ENCODE measurements at regions not wholly inside any gene's neighbourhood (a gene's known extent, or its start where the extent isn't known, plus 50 kb on each side); places are given as distances from the start of the nearest gene placed in this dataset.

GRCh38 chr1:175865041-175865766 is 121.8 kb upstream of the TNR start:
- Histone ChIP-seq H3K27me3 (ENCODE audit: control insufficient read depth, insufficient read depth, low read length) (no peaks in the 10 kb centered on the region), H3K4me3 (ENCODE audit: low read depth, low read length) (no peak overlapping the region), H3K36me3 (ENCODE audit: control insufficient read depth, insufficient read depth, low read length) (no peaks in the 10 kb centered on the region)
- no peak for FAIRE-seq
- DNase-seq (ENCODE audit: low read depth), result no peak
- no peak for TF ChIP-seq CTCF (IDR thresholded peaks at IDR 0.05; ENCODE audit: insufficient read depth, low read length, severe bottlenecking)

- FAIRE-seq (no peak), DNase-seq (ENCODE audit: low read depth) (no peak)
- TF ChIP-seq CTCF (IDR thresholded peaks at IDR 0.05; ENCODE audit: insufficient read depth, low read length, severe bottlenecking), result no peak
- no peak overlapping the region for H3K4me3 ChIP-seq (ENCODE audit: low read depth, low read length)
- no peaks in the 10 kb centered on the region for H3K36me3 ChIP-seq (ENCODE audit: control insufficient read depth, insufficient read depth, low read length)
- H3K27me3 ChIP-seq (ENCODE audit: control insufficient read depth, insufficient read depth, low read length), result no peaks in the 10 kb centered on the region
These were observed 121.2 kb upstream of the TNR start for GRCh38 chr1:175864625-175865024.

GRCh38 chr1:175864183-175864582 is 120.8 kb upstream of the TNR start:
- no peak for FAIRE-seq
- no peak for DNase-seq (ENCODE audit: low read depth)
- H3K27me3 ChIP-seq (ENCODE audit: control insufficient read depth, insufficient read depth, low read length), result no peaks in the 10 kb centered on the region
- TF ChIP-seq CTCF (IDR thresholded peaks at IDR 0.05; ENCODE audit: insufficient read depth, low read length, severe bottlenecking), result no peak
- no peaks in the 10 kb centered on the region for H3K36me3 ChIP-seq (ENCODE audit: control insufficient read depth, insufficient read depth, low read length)
- H3K4me3 ChIP-seq (ENCODE audit: low read depth, low read length), result no peak overlapping the region

- no peaks in the 10 kb centered on the region for H3K27me3 ChIP-seq (ENCODE audit: control insufficient read depth, insufficient read depth, low read length)
- H3K36me3 ChIP-seq (ENCODE audit: control insufficient read depth, insufficient read depth, low read length), result no peaks in the 10 kb centered on the region
- H3K4me3 ChIP-seq (ENCODE audit: low read depth, low read length), result no peak overlapping the region
- FAIRE-seq (no peak), DNase-seq (ENCODE audit: low read depth) (no peak)
- no peak for TF ChIP-seq CTCF (IDR thresholded peaks at IDR 0.05; ENCODE audit: insufficient read depth, low read length, severe bottlenecking)
These were observed 120.1 kb upstream of the TNR start for GRCh38 chr1:175863299-175864050.

GRCh38 chr1:175862408-175862807 is 119.0 kb upstream of the TNR start:
- FAIRE-seq, result no peak

More at GRCh38 chr1:175862408-175862807, 119.0 kb upstream of the TNR start:
- no peak for TF ChIP-seq CTCF (IDR thresholded peaks at IDR 0.05; ENCODE audit: insufficient read depth, low read length, severe bottlenecking)
- Histone ChIP-seq H3K36me3 (ENCODE audit: control insufficient read depth, insufficient read depth, low read length) (no peaks in the 10 kb centered on the region), H3K27me3 (ENCODE audit: control insufficient read depth, insufficient read depth, low read length) (no peaks in the 10 kb centered on the region), H3K4me3 (ENCODE audit: low read depth, low read length) (no peak overlapping the region)
- DNase-seq (ENCODE audit: low read depth), result no peak
